Tibial artery (tissue), 4 donors: ENCODE measurements at regions not wholly inside any gene's neighbourhood (a gene's known extent, or its start where the extent isn't known, plus 50 kb on each side); places are given as distances from the start of the nearest gene placed in this dataset.

Experiments used
- DNase-seq, 2 donors: peaks; one replicate each; pipeline ENCODE4 v3.0.0-alpha.2; 2019
- H3K27ac ChIP-seq, 2 donors: fragments of 200-600 bp; sonication (generic) in 1 of 2; 1 replicate in 1 of 2; 2 replicates in 1 of 2; pipeline ENCODE4 v1.5.1; 2018 to 2019; ENCODE audit warnings: mild to moderate bottlenecking in 1 of 2
- H3K27me3 ChIP-seq, 2 donors: fragments of 200-600 bp; sonication (generic) in 1 of 2; one replicate each; pipeline versions ENCODE4 v1.5.1 to v1.6.0; 2016 to 2019
- H3K36me3 ChIP-seq, 3 donors: fragments of 200-600 bp; sonication (generic) in 2 of 3; one replicate each; pipeline ENCODE4 v1.5.1; 2016 to 2019; ENCODE audit warnings: mild to moderate bottlenecking in 2 of 3
- H3K4me1 ChIP-seq, 4 donors: fragments of 200-600 bp; sonication (generic) in 2 of 4; 1 replicate in 3 of 4; 2 replicates in 1 of 4; pipeline ENCODE4 v1.5.1; 2016 to 2019
- H3K4me3 ChIP-seq, 2 donors: fragments of 200-600 bp; sonication (generic) in 1 of 2; 1 replicate in 1 of 2; 2 replicates in 1 of 2; pipeline ENCODE4 v1.5.1; 2018 to 2019; ENCODE audit warnings: mild to moderate bottlenecking in 2 of 2
- H3K9me3 ChIP-seq, 3 donors: fragments of 200-600 bp; sonication (generic) in 1 of 3; one replicate each; pipeline ENCODE4 v1.5.1; 2016 to 2019
- CTCF ChIP-seq, 2 experiments: fragments of 200-600 bp in 1 of 2; fragments of 450-650 bp in 1 of 2; IDR thresholded peaks; one replicate each; pipeline ENCODE4 v1.5.1; 2017 to 2019; ENCODE audit warnings: antibody characterized with exemption in 2 of 2, mild to moderate bottlenecking in 1 of 2, moderate library complexity in 1 of 2
- intact Hi-C: fragments of 100-400 bp; cut with DNase I; formaldehyde crosslinking; loops from one replicate; pipeline ENCODE4 v1.15.0; 2023; ENCODE audit warnings: low total_unique reads

- H3K9me3 ChIP-seq, result peaks cover 0 to 25% (median 10%) of the 10 kb centered on the region in 3 donors
- H3K27me3 ChIP-seq, result peaks cover 0 to 4% of the 10 kb centered on the region in 2 donors
- no peak overlapping the region for H3K27ac ChIP-seq
- TF ChIP-seq CTCF (IDR thresholded peaks at IDR 0.05), result no peak
- no peak overlapping the region for H3K4me3 ChIP-seq
- H3K36me3 ChIP-seq, result no peaks in the 10 kb centered on the region
- intact Hi-C loops, result no loop called here
- no peak for DNase-seq
- H3K4me1 ChIP-seq, result no peaks in the 10 kb centered on the region
Observed at GRCh38 chr12:65705380-65705876, 118.9 kb upstream of the HMGA2 start.

GRCh38 chr12:65707051-65707450 lies 117.2 kb upstream of the HMGA2 start:
- Histone ChIP-seq H3K4me3 (no peak overlapping the region), H3K4me1 (no peaks in the 10 kb centered on the region), H3K9me3 (peaks cover 0 to 25% (median 10%) of the 10 kb centered on the region in 3 donors), H3K36me3 (no peaks in the 10 kb centered on the region), H3K27ac (no peak overlapping the region), H3K27me3 (peaks cover 0 to 4% of the 10 kb centered on the region in 2 donors)
- intact Hi-C loops, result no loop called here
- DNase-seq, result no peak
- TF ChIP-seq CTCF (IDR thresholded peaks at IDR 0.05), result no peak

GRCh38 chr12:65712260-65713004 lies 111.9 kb upstream of the HMGA2 start:
- H3K27ac ChIP-seq, result no peak overlapping the region
- H3K4me1 ChIP-seq, result no peaks in the 10 kb centered on the region
- no peak for TF ChIP-seq CTCF (IDR thresholded peaks at IDR 0.05)
- no peak for DNase-seq
- H3K9me3 ChIP-seq, result no peaks in the 10 kb centered on the region
- no peak overlapping the region for H3K4me3 ChIP-seq
- peaks cover 0 to 4% of the 10 kb centered on the region in 2 donors for H3K27me3 ChIP-seq
- intact Hi-C loops, result no loop called here
- H3K36me3 ChIP-seq, result no peaks in the 10 kb centered on the region

GRCh38 chr12:65715961-65716360 lies 108.3 kb upstream of the HMGA2 start:
- intact Hi-C loops, result no loop called here
- Histone ChIP-seq H3K4me3 (no peak overlapping the region), H3K27me3 (peaks cover 0 to 2% of the 10 kb centered on the region in 2 donors), H3K27ac (no peak overlapping the region), H3K9me3 (no peaks in the 10 kb centered on the region), H3K36me3 (no peaks in the 10 kb centered on the region), H3K4me1 (no peaks in the 10 kb centered on the region)
- TF ChIP-seq CTCF (IDR thresholded peaks at IDR 0.05), result no peak
- DNase-seq, result no peak

- intact Hi-C loops, result no loop called here
Observed at GRCh38 chr12:65720136-65721130, 103.8 kb upstream of the HMGA2 start.

More at GRCh38 chr12:65720136-65721130, 103.8 kb upstream of the HMGA2 start:
- Histone ChIP-seq H3K27me3 (peaks cover 0 to 7% of the 10 kb centered on the region in 2 donors), H3K36me3 (no peaks in the 10 kb centered on the region), H3K4me1 (no peaks in the 10 kb centered on the region), H3K4me3 (no peak overlapping the region), H3K27ac (no peak overlapping the region), H3K9me3 (no peaks in the 10 kb centered on the region)
- TF ChIP-seq CTCF (IDR thresholded peaks at IDR 0.05), result no peak
- DNase-seq, result no peak
